GM23338 (cell line): ENCODE measurements at regions not wholly inside any gene's neighbourhood (a gene's known extent, or its start where the extent isn't known, plus 50 kb on each side); places are given as distances from the start of the nearest gene placed in this dataset.
A peak's percentile ranks its signal among the peaks of the same experiment; 100 is the strongest.

ENCODE experiments used
- ATAC-seq: fragments of 200-7000 bp; cut with Tn5 transposase; 3 replicates; pipeline ENCODE4 v1.9.1; 2020
- DNase-seq: peaks from one replicate; pipeline ENCODE4 v3.0.0-alpha.2; 2015; ENCODE audit warnings: low spot score
- H2AFZ ChIP-seq: fragments of 200-600 bp; sonication (generic); 2 replicates; pipeline ENCODE4 v1.8.0; 2016; ENCODE audit warnings: antibody characterized with exemption, mild to moderate bottlenecking, moderate library complexity
- H3F3A ChIP-seq: fragments of 200-600 bp; sonication (generic); replicated peaks from 2 replicates; pipeline ENCODE4 v1.8.0; 2017; ENCODE audit warnings: antibody characterized with exemption, mixed run types, low read depth
- H3K27ac ChIP-seq: fragments of 200-600 bp; sonication (generic); 2 replicates; pipeline ENCODE4 v1.6.1; 2016; ENCODE audit warnings: low read depth
- H3K27me3 ChIP-seq: fragments of 200-600 bp; sonication (generic); 2 replicates; pipeline ENCODE4 v1.8.0; 2016; ENCODE audit warnings: mild to moderate bottlenecking, mixed run types, moderate library complexity; ENCODE audit not compliant: insufficient read depth
- H3K36me3 ChIP-seq: fragments of 200-600 bp; sonication (generic); 2 replicates; pipeline ENCODE4 v1.8.0; 2016; ENCODE audit warnings: mild to moderate bottlenecking; ENCODE audit not compliant: insufficient read depth
- H3K4me1 ChIP-seq: fragments of 200-600 bp; sonication (generic); 2 replicates; pipeline ENCODE4 v1.8.0; 2016; ENCODE audit warnings: mild to moderate bottlenecking, moderate library complexity; ENCODE audit not compliant: insufficient read depth
- H3K4me2 ChIP-seq: fragments of 200-600 bp; sonication (generic); 2 replicates; pipeline ENCODE4 v1.7.1; 2017; ENCODE audit warnings: mixed run types
- H3K4me3 ChIP-seq: fragments of 200-600 bp; sonication (generic); 2 replicates; pipeline ENCODE4 v1.6.1; 2016; ENCODE audit warnings: mixed run types
- H3K79me2 ChIP-seq: fragments of 200-600 bp; sonication (generic); replicated peaks from 2 replicates; pipeline ENCODE4 v1.8.0; 2017; ENCODE audit warnings: mild to moderate bottlenecking; ENCODE audit not compliant: insufficient read depth
- H3K9me2 ChIP-seq: fragments of 200-600 bp; sonication (generic); 2 replicates; pipeline ENCODE4 v1.8.0; 2017; ENCODE audit not compliant: insufficient read depth
- H4K20me1 ChIP-seq: fragments of 200-600 bp; sonication (generic); replicated peaks from 2 replicates; pipeline ENCODE4 v1.8.0; 2017; ENCODE audit warnings: mild to moderate bottlenecking; ENCODE audit not compliant: insufficient read depth
- H3K27ac Mint-ChIP-seq: 2 replicates; pipeline ENCODE4 v1.8.0; 2020; ENCODE audit warnings: inconsistent platforms, mild to moderate bottlenecking, moderate library complexity, mixed read lengths
- H3K27me3 Mint-ChIP-seq: 3 replicates; pipeline ENCODE4 v1.8.0; 2022; ENCODE audit warnings: low read depth, mild to moderate bottlenecking, moderate library complexity, mixed read lengths, inconsistent platforms; ENCODE audit not compliant: insufficient read depth, poor library complexity
- H3K36me3 Mint-ChIP-seq: 3 replicates; pipeline ENCODE4 v1.8.0; 2021; ENCODE audit warnings: low read depth, mild to moderate bottlenecking, inconsistent platforms, moderate library complexity, mixed read lengths
- H3K4me1 Mint-ChIP-seq: 3 replicates; pipeline ENCODE4 v1.8.0; 2020; ENCODE audit warnings: mild to moderate bottlenecking, inconsistent platforms, mixed read lengths
- H3K4me3 Mint-ChIP-seq: 3 replicates; pipeline ENCODE4 v1.8.0; 2021; ENCODE audit warnings: moderate library complexity, mild to moderate bottlenecking, inconsistent platforms, mixed read lengths
- H3K9me3 Mint-ChIP-seq: 3 replicates; pipeline ENCODE4 v1.8.0; 2020; ENCODE audit warnings: moderate library complexity, mild to moderate bottlenecking, inconsistent platforms, mixed read lengths
- CREB1 ChIP-seq: fragments of 250-450 bp; sonication (Bioruptor Pico); IDR thresholded peaks from 2 replicates; pipeline ENCODE4 v1.5.0; 2020; ENCODE audit warnings: low read depth, mild to moderate bottlenecking, moderate library complexity
- JUNB ChIP-seq: IDR thresholded peaks from one replicate; pipeline ENCODE4 v1.6.1; 2016; ENCODE audit warnings: antibody characterized with exemption; ENCODE audit not compliant: unreplicated experiment
- NANOG ChIP-seq: IDR thresholded peaks from 2 replicates; pipeline ENCODE4 v1.6.1; 2016; ENCODE audit warnings: antibody characterized with exemption, borderline replicate concordance
- STAT1 ChIP-seq: IDR thresholded peaks from one replicate; pipeline ENCODE4 v1.6.1; 2016; ENCODE audit warnings: antibody characterized with exemption; ENCODE audit not compliant: unreplicated experiment
- ZNF114 ChIP-seq: fragments of 250-450 bp; sonication (Bioruptor Pico); IDR thresholded peaks from 2 replicates; pipeline ENCODE4 v1.5.0; 2020; ENCODE audit warnings: mild to moderate bottlenecking, moderate library complexity
- TF ChIP-seq, protein P1 (sequence below): fragments of 250-450 bp; sonication (Bioruptor Pico); IDR thresholded peaks from 2 replicates; pipeline ENCODE4 v1.5.0; 2020; ENCODE audit warnings: mild to moderate bottlenecking, moderate library complexity

DNA sequence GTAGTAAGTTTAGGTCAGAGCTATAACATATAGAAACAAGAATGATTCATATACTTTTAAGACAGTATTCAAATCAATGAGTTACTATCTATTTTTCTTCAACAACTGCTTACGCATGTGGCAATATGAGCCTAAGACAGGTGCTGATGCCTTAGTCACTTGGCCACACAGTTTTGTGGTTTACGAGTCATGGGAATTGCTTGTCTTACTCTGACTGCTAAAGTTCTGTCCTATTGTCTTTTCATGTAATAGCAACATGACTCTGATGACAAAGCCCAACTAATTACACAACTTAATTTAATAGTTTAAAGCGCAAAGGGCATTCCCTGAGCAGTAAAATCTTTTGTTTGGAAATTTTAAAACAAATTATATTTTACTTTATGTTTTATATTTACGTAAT lies 159.3 kb upstream of the CENPW start (continued):
- TF ChIP-seq, protein P1, sequence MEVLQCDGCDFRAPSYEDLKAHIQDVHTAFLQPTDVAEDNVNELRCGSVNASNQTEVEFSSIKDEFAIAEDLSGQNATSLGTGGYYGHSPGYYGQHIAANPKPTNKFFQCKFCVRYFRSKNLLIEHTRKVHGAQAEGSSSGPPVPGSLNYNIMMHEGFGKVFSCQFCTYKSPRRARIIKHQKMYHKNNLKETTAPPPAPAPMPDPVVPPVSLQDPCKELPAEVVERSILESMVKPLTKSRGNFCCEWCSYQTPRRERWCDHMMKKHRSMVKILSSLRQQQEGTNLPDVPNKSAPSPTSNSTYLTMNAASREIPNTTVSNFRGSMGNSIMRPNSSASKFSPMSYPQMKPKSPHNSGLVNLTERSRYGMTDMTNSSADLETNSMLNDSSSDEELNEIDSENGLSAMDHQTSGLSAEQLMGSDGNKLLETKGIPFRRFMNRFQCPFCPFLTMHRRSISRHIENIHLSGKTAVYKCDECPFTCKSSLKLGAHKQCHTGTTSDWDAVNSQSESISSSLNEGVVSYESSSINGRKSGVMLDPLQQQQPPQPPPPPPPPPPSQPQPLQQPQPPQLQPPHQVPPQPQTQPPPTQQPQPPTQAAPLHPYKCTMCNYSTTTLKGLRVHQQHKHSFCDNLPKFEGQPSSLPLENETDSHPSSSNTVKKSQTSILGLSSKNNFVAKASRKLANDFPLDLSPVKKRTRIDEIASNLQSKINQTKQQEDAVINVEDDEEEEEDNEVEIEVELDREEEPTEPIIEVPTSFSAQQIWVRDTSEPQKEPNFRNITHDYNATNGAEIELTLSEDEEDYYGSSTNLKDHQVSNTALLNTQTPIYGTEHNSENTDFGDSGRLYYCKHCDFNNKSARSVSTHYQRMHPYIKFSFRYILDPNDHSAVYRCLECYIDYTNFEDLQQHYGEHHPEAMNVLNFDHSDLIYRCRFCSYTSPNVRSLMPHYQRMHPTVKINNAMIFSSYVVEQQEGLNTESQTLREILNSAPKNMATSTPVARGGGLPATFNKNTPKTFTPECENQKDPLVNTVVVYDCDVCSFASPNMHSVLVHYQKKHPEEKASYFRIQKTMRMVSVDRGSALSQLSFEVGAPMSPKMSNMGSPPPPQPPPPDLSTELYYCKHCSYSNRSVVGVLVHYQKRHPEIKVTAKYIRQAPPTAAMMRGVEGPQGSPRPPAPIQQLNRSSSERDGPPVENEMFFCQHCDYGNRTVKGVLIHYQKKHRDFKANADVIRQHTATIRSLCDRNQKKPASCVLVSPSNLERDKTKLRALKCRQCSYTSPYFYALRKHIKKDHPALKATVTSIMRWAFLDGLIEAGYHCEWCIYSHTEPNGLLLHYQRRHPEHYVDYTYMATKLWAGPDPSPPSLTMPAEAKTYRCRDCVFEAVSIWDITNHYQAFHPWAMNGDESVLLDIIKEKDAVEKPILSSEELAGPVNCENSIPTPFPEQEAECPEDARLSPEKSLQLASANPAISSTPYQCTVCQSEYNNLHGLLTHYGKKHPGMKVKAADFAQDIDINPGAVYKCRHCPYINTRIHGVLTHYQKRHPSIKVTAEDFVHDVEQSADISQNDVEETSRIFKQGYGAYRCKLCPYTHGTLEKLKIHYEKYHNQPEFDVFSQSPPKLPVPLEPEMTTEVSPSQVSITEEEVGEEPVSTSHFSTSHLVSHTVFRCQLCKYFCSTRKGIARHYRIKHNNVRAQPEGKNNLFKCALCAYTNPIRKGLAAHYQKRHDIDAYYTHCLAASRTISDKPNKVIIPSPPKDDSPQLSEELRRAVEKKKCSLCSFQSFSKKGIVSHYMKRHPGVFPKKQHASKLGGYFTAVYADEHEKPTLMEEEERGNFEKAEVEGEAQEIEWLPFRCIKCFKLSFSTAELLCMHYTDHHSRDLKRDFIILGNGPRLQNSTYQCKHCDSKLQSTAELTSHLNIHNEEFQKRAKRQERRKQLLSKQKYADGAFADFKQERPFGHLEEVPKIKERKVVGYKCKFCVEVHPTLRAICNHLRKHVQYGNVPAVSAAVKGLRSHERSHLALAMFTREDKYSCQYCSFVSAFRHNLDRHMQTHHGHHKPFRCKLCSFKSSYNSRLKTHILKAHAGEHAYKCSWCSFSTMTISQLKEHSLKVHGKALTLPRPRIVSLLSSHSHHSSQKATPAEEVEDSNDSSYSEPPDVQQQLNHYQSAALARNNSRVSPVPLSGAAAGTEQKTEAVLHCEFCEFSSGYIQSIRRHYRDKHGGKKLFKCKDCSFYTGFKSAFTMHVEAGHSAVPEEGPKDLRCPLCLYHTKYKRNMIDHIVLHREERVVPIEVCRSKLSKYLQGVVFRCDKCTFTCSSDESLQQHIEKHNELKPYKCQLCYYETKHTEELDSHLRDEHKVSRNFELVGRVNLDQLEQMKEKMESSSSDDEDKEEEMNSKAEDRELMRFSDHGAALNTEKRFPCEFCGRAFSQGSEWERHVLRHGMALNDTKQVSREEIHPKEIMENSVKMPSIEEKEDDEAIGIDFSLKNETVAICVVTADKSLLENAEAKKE (CRISPR knock-in tag) = no peak
- TF ChIP-seq JUNB (no peak), CREB1 (CRISPR knock-in tag) (no peak), STAT1 (no peak)

DNA sequence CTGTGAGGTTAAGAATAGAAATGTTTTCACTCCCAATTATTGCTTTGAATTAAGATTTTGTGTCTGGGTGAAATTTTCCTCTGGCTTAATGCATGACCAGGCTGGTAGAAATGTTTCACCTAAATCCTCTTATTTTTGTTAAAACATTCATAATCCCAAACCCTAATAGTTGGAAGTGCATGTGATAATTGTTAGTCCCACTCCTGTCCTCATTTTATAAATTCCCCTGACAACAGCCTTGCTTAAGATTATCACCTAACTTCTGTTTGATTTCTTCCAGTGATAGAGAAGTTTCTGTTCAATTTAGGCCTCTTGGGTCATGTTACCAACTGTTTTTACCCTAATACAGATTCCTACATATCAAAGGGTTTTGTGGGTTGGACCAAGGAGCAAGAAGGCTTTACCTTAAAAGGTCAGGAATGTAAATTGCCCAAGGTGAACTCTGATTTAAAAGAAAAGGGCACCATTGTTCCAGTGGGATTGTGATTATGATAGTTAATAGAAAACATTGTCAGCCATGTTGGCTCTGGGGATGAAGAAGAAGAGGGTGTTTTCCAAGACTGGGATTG lies 158.7 kb upstream of the CENPW start:
- H3K27ac Mint-ChIP-seq = peak overlapping the region; percentile 99
- H3K4me1 ChIP-seq = peaks cover 13% of the 10 kb centered on the region; the same call in 1 of the 2 replicates
- H3F3A ChIP-seq = no peaks in the 10 kb centered on the region
- no peaks in the 10 kb centered on the region for H3K36me3 ChIP-seq
- peak overlapping the region; percentile 70 for H3K27ac ChIP-seq
- H3K4me3 ChIP-seq = no peak overlapping the region
- no peaks in the 10 kb centered on the region for H3K36me3 Mint-ChIP-seq
- no peaks in the 10 kb centered on the region for H3K27me3 Mint-ChIP-seq
- H3K9me2 ChIP-seq = no peaks in the 10 kb centered on the region
- TF ChIP-seq ZNF114 = no peak
- TF ChIP-seq NANOG = peak; percentile 46
- DNase-seq (peak; percentile 85), ATAC-seq (peak; percentile 94)
- H4K20me1 ChIP-seq = no peaks in the 10 kb centered on the region
- peaks cover 33% of the 10 kb centered on the region for H3K4me1 Mint-ChIP-seq
- H3K4me2 ChIP-seq = 0 out of 2 replicates have a peak overlapping the region, but pooled peaks have one; percentile 10
- no peaks in the 10 kb centered on the region for H3K27me3 ChIP-seq
- H3K9me3 Mint-ChIP-seq = no peaks in the 10 kb centered on the region
- H2AFZ ChIP-seq = no peak overlapping the region
- no peaks in the 10 kb centered on the region for H3K79me2 ChIP-seq
- peak overlapping the region; percentile 52 for H3K4me3 Mint-ChIP-seq
